ENCODE measurements at regions not wholly inside any gene's neighbourhood (a gene's known extent, or its start where the extent isn't known, plus 50 kb on each side); places are given as distances from the start of the nearest gene placed in this dataset.

DNA sequence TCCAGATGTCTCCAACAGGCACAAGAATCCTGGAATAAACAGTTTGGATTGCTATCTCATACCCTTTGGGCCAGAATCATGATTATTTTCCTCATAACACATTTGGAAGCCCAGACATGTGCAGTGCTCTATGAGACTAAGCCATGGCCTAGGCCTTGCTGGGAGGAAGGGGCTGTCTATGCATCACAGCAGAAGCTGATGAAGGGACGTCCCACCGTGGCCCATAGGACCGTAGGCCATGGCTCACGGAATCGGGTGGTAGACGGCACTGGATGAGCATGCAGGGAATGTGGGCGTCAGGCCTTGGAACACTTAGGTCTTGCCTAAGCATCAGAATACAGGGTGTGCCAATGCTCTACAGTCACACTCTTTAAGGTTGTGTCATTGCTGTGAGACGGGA is 283.8 kb upstream of the TSHZ3 start:
- no peak overlapping the region for H3K4ac ChIP-seq (ENCODE audit: low read depth, low read length)
- DNase-seq: no peak
- no peak overlapping the region for H2BK15ac ChIP-seq (replicated peaks; ENCODE audit: low read depth)
- no peak overlapping the region for H4K8ac ChIP-seq (ENCODE audit: low read depth, low read length)
- no peak overlapping the region for H4K5ac ChIP-seq (ENCODE audit: low read length)
- no peak overlapping the region for H3K23ac ChIP-seq (ENCODE audit: low read length)
- no peak overlapping the region for H3K56ac ChIP-seq (ENCODE audit: low read length)
- H3K18ac ChIP-seq (ENCODE audit: low read length): no peak overlapping the region
- H3K36me3 ChIP-seq (ENCODE audit: control insufficient read depth, insufficient read depth, low read length): no peaks in the 10 kb centered on the region
- no peaks in the 10 kb centered on the region for H3K27me3 ChIP-seq (ENCODE audit: insufficient read depth, low read length, poor library complexity)
- H2BK5ac ChIP-seq (ENCODE audit: low read length): no peak overlapping the region
- no peak overlapping the region for H3K27ac ChIP-seq (ENCODE audit: low read depth, low read length)
- no peak overlapping the region for H2AK5ac ChIP-seq (ENCODE audit: low read length)
- H3K4me3 ChIP-seq (ENCODE audit: low read length): no peak overlapping the region
- no peaks in the 10 kb centered on the region for H3K79me1 ChIP-seq (ENCODE audit: low read length)
- no peaks in the 10 kb centered on the region for H3K79me2 ChIP-seq (ENCODE audit: control insufficient read depth, insufficient read depth, low read length)
- WGBS (ENCODE audit: extremely low coverage, insufficient coverage, low lambda C conversion rate): no CpG with 5 or more reads among the region's 8 CpGs
- no peak overlapping the region for H3K9ac ChIP-seq (ENCODE audit: low read length)
- H3K4me1 ChIP-seq (ENCODE audit: control insufficient read depth, low read depth, low read length): no peaks in the 10 kb centered on the region
- H2BK120ac ChIP-seq (ENCODE audit: low read depth, low read length): no peak overlapping the region
- no peak overlapping the region for H3K4me2 ChIP-seq (ENCODE audit: low read length)

DNA sequence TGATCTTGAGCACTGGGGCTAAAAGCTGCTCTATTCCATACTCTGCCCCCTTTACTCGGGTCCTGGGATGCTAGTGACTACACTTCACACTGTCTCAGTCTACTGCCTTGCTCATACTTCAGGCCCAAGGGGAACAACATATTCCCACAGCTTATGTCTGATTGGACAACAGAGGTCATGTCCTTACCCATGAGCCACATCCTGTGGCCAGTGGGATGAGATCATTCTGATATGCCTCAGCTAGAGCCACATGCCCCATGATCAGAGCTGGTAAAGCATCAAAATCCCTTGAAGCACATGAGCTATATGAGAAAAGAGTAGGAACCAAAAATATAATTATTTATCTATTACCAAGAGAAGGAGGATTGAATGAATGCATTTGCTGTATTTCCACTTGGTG is 290.1 kb upstream of the TSHZ3 start:
- Histone ChIP-seq H2BK15ac (replicated peaks; ENCODE audit: low read depth) (no peak overlapping the region), H2BK5ac (ENCODE audit: low read length) (no peak overlapping the region), H2AK5ac (ENCODE audit: low read length) (no peak overlapping the region), H3K4me2 (ENCODE audit: low read length) (no peak overlapping the region), H3K79me1 (ENCODE audit: low read length) (no peaks in the 10 kb centered on the region), H4K5ac (ENCODE audit: low read length) (no peak overlapping the region), H3K4me1 (ENCODE audit: control insufficient read depth, low read depth, low read length) (no peaks in the 10 kb centered on the region), H3K18ac (ENCODE audit: low read length) (no peak overlapping the region), H3K4me3 (ENCODE audit: low read length) (no peak overlapping the region), H3K9ac (ENCODE audit: low read length) (no peak overlapping the region), H3K27ac (ENCODE audit: low read depth, low read length) (no peak overlapping the region), H3K27me3 (ENCODE audit: insufficient read depth, low read length, poor library complexity) (no peaks in the 10 kb centered on the region), H3K79me2 (ENCODE audit: control insufficient read depth, insufficient read depth, low read length) (no peaks in the 10 kb centered on the region), H3K56ac (ENCODE audit: low read length) (no peak overlapping the region), H3K4ac (ENCODE audit: low read depth, low read length) (no peak overlapping the region), H3K23ac (ENCODE audit: low read length) (no peak overlapping the region), H2BK120ac (ENCODE audit: low read depth, low read length) (no peak overlapping the region), H4K8ac (ENCODE audit: low read depth, low read length) (no peak overlapping the region), H3K36me3 (ENCODE audit: control insufficient read depth, insufficient read depth, low read length) (no peaks in the 10 kb centered on the region)
- no CpG with 5 or more reads among the region's 1 CpG for WGBS (ENCODE audit: extremely low coverage, insufficient coverage, low lambda C conversion rate)
- no peak for DNase-seq

DNA sequence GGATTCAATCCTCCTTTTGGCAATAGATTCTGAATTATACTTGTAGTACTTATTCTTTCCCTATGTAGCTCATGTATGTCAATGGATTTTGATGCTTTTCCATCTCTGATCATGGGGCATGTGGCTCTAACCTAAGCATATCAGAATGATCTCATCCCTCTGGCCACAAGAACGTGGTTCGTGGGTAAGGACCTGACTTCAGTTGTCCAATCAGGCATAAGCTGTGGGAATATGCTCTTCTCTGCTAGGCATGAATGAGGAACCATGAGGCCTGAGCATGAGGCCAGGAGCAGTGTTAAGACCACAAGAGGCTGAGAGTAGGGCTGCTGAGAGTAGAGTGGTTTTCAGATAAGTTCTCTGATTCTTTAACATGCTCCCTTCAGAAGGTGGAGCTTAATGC is 292.4 kb upstream of the TSHZ3 start:
- Histone ChIP-seq H3K4me3 (ENCODE audit: low read length) (no peak overlapping the region), H3K23ac (ENCODE audit: low read length) (no peak overlapping the region), H4K5ac (ENCODE audit: low read length) (no peak overlapping the region), H2AK5ac (ENCODE audit: low read length) (no peak overlapping the region), H3K27me3 (ENCODE audit: insufficient read depth, low read length, poor library complexity) (no peaks in the 10 kb centered on the region), H2BK15ac (replicated peaks; ENCODE audit: low read depth) (no peak overlapping the region), H3K4me1 (ENCODE audit: control insufficient read depth, low read depth, low read length) (no peaks in the 10 kb centered on the region), H3K27ac (ENCODE audit: low read depth, low read length) (no peak overlapping the region), H3K79me1 (ENCODE audit: low read length) (no peaks in the 10 kb centered on the region), H2BK5ac (ENCODE audit: low read length) (no peak overlapping the region), H3K56ac (ENCODE audit: low read length) (no peak overlapping the region), H2BK120ac (ENCODE audit: low read depth, low read length) (no peak overlapping the region), H3K36me3 (ENCODE audit: control insufficient read depth, insufficient read depth, low read length) (no peaks in the 10 kb centered on the region), H3K4ac (ENCODE audit: low read depth, low read length) (no peak overlapping the region), H3K4me2 (ENCODE audit: low read length) (no peak overlapping the region), H3K9ac (ENCODE audit: low read length) (no peak overlapping the region), H3K79me2 (ENCODE audit: control insufficient read depth, insufficient read depth, low read length) (no peaks in the 10 kb centered on the region), H4K8ac (ENCODE audit: low read depth, low read length) (no peak overlapping the region), H3K18ac (ENCODE audit: low read length) (no peak overlapping the region)
- no CpG with 5 or more reads among the region's 2 CpGs for WGBS (ENCODE audit: extremely low coverage, insufficient coverage, low lambda C conversion rate)
- no peak for DNase-seq

DNA sequence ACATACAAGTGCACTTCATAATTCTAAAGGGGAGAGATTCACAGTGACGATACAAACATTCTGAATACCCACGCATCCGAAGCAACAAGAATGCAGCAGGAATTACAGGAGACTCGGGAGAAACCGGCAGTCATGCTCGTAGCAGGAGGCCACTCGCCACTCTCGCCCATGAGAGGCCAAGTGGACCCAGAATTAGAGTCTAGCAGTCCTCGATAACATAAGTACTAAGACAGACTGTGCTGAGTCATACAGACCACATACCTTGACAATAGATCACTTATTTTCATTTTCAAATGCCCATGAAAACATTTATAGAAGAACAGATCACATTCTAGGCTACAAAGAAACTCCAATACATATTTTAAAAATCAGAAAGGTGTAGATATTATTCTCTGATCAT is 299.1 kb upstream of the TSHZ3 start:
- Histone ChIP-seq H3K23ac (ENCODE audit: low read length) (no peak overlapping the region), H2BK120ac (ENCODE audit: low read depth, low read length) (no peak overlapping the region), H4K8ac (ENCODE audit: low read depth, low read length) (no peak overlapping the region), H3K79me1 (ENCODE audit: low read length) (no peaks in the 10 kb centered on the region), H3K18ac (ENCODE audit: low read length) (no peak overlapping the region), H2AK5ac (ENCODE audit: low read length) (no peak overlapping the region), H3K4me1 (ENCODE audit: control insufficient read depth, low read depth, low read length) (no peaks in the 10 kb centered on the region), H3K4me3 (ENCODE audit: low read length) (no peak overlapping the region), H3K4me2 (ENCODE audit: low read length) (no peak overlapping the region), H3K4ac (ENCODE audit: low read depth, low read length) (no peak overlapping the region), H3K27ac (ENCODE audit: low read depth, low read length) (no peak overlapping the region), H3K9ac (ENCODE audit: low read length) (no peak overlapping the region), H3K79me2 (ENCODE audit: control insufficient read depth, insufficient read depth, low read length) (no peaks in the 10 kb centered on the region), H2BK15ac (replicated peaks; ENCODE audit: low read depth) (no peak overlapping the region), H3K56ac (ENCODE audit: low read length) (no peak overlapping the region), H3K36me3 (ENCODE audit: control insufficient read depth, insufficient read depth, low read length) (no peaks in the 10 kb centered on the region), H4K5ac (ENCODE audit: low read length) (no peak overlapping the region), H2BK5ac (ENCODE audit: low read length) (no peak overlapping the region), H3K27me3 (ENCODE audit: insufficient read depth, low read length, poor library complexity) (no peaks in the 10 kb centered on the region)
- no CpG with 5 or more reads among the region's 9 CpGs for WGBS (ENCODE audit: extremely low coverage, insufficient coverage, low lambda C conversion rate)
- no peak for DNase-seq

DNA sequence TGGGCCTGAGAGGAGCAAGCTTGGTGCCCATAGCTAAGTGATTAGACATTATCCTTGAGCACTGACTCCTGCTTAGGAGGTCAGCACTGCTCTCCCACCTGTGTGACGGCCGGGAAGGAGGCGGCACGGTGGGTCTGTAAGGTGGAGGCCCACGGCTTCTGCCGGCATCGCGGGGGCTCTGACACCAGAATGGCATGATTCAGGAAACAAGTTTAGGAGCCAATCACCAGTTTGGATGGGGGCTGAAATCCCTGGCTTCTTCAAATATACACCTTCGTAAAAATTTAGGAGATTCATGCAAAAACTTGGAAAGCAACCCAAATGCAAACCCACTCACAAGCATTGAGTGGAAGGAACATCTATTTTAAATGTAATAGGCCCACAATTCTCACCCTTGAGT is 307.3 kb upstream of the TSHZ3 start:
- Histone ChIP-seq H3K9ac (ENCODE audit: low read length) (no peak overlapping the region), H3K4me1 (ENCODE audit: control insufficient read depth, low read depth, low read length) (no peaks in the 10 kb centered on the region), H2AK5ac (ENCODE audit: low read length) (no peak overlapping the region), H4K8ac (ENCODE audit: low read depth, low read length) (no peak overlapping the region), H3K4me3 (ENCODE audit: low read length) (no peak overlapping the region), H3K4me2 (ENCODE audit: low read length) (no peak overlapping the region), H2BK5ac (ENCODE audit: low read length) (no peak overlapping the region), H4K5ac (ENCODE audit: low read length) (no peak overlapping the region), H3K4ac (ENCODE audit: low read depth, low read length) (no peak overlapping the region), H3K79me2 (ENCODE audit: control insufficient read depth, insufficient read depth, low read length) (no peaks in the 10 kb centered on the region), H3K79me1 (ENCODE audit: low read length) (no peaks in the 10 kb centered on the region), H3K18ac (ENCODE audit: low read length) (no peak overlapping the region), H3K27ac (ENCODE audit: low read depth, low read length) (no peak overlapping the region), H2BK120ac (ENCODE audit: low read depth, low read length) (no peak overlapping the region), H3K27me3 (ENCODE audit: insufficient read depth, low read length, poor library complexity) (no peaks in the 10 kb centered on the region), H3K23ac (ENCODE audit: low read length) (no peak overlapping the region), H3K56ac (ENCODE audit: low read length) (no peak overlapping the region), H3K36me3 (ENCODE audit: control insufficient read depth, insufficient read depth, low read length) (no peaks in the 10 kb centered on the region), H2BK15ac (replicated peaks; ENCODE audit: low read depth) (no peak overlapping the region)
- no peak for DNase-seq
- no CpG with 5 or more reads among the region's 9 CpGs for WGBS (ENCODE audit: extremely low coverage, insufficient coverage, low lambda C conversion rate)

DNA sequence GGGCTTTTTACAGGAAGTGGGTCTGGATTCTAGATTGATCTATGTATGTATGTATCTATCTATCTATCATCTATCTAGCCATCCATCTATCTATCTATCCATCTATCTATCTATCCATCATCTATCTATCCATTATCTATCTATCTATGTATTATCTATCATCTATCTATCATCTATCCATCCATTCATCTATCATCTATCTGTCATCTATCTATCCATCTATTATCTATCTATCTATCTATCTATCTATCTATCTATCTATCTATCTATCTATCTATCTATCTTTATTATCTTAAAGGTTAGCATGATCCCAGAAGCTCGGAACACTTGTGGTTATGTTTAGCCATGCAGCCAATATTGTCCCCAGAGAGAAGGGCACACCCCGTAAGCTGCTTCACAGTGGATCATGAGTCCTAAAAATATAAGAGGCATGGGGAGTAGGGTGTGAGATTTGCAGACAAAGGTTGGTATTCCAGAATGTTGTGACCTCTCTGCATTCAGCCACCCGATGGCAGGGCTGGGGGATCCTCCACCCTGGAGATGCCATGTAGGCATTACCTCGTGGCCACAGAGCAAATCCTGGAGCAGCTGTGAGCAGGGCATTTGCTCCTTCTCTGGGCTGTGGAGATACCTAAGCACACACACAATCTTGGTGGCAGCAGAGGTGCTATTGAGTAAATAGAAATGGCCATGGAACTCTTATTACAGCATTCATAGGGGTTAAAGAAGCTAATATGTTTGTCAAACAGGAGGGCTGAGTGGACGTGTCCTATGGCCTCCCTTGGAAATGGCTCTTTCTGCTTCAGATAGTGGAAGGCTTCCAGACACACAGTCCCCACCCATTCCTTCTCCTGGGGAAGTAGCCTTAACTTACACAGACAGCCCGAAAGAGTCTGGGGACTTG is 310.0 kb upstream of the TSHZ3 start:
- no peak overlapping the region for H3K23ac ChIP-seq (ENCODE audit: low read length)
- H3K18ac ChIP-seq (ENCODE audit: low read length): no peak overlapping the region
- H2BK120ac ChIP-seq (ENCODE audit: low read depth, low read length): no peak overlapping the region
- H3K4ac ChIP-seq (ENCODE audit: low read depth, low read length): no peak overlapping the region
- no peaks in the 10 kb centered on the region for H3K36me3 ChIP-seq (ENCODE audit: control insufficient read depth, insufficient read depth, low read length)
- no peak overlapping the region for H3K9ac ChIP-seq (ENCODE audit: low read length)
- H4K5ac ChIP-seq (ENCODE audit: low read length): no peak overlapping the region
- WGBS (ENCODE audit: extremely low coverage, insufficient coverage, low lambda C conversion rate): no CpG with 5 or more reads among the region's 6 CpGs
- no peaks in the 10 kb centered on the region for H3K4me1 ChIP-seq (ENCODE audit: control insufficient read depth, low read depth, low read length)
- H2BK5ac ChIP-seq (ENCODE audit: low read length): no peak overlapping the region
- no peak overlapping the region for H3K4me3 ChIP-seq (ENCODE audit: low read length)
- no peak overlapping the region for H2AK5ac ChIP-seq (ENCODE audit: low read length)
- no peaks in the 10 kb centered on the region for H3K79me1 ChIP-seq (ENCODE audit: low read length)
- H3K4me2 ChIP-seq (ENCODE audit: low read length): no peak overlapping the region
- H3K27ac ChIP-seq (ENCODE audit: low read depth, low read length): no peak overlapping the region
- H3K79me2 ChIP-seq (ENCODE audit: control insufficient read depth, insufficient read depth, low read length): no peaks in the 10 kb centered on the region
- H4K8ac ChIP-seq (ENCODE audit: low read depth, low read length): no peak overlapping the region
- H3K56ac ChIP-seq (ENCODE audit: low read length): no peak overlapping the region
- H2BK15ac ChIP-seq (replicated peaks; ENCODE audit: low read depth): no peak overlapping the region
- no peak for DNase-seq
- H3K27me3 ChIP-seq (ENCODE audit: insufficient read depth, low read length, poor library complexity): no peaks in the 10 kb centered on the region

All from mesendoderm (in vitro differentiated cells).